ENCODE measurements at regions not wholly inside any gene's neighbourhood (a gene's known extent, or its start where the extent isn't known, plus 50 kb on each side); places are given as distances from the start of the nearest gene placed in this dataset.

GRCh38 chr11:119905162-119905561 lies 176.2 kb upstream of the NECTIN1 start:
- TF ChIP-seq EZH2 (IDR thresholded peaks at IDR 0.05; ENCODE audit: low read depth) (no peak), CTCF (conservative IDR thresholded peaks at IDR 0.05) (no peak)
